C4-2B (cell line): ENCODE measurements at regions not wholly inside any gene's neighbourhood (a gene's known extent, or its start where the extent isn't known, plus 50 kb on each side); places are given as distances from the start of the nearest gene placed in this dataset.

Experiments
- CTCF ChIP-seq: fragments of 450-650 bp; conservative IDR thresholded peaks from 2 replicates; pipeline ENCODE4 v1.5.1; 2017; ENCODE audit warnings: mild to moderate bottlenecking
- ZFX ChIP-seq: fragments of 450-650 bp; IDR thresholded peaks from 2 replicates; pipeline ENCODE4 v1.6.1; 2017

- TF ChIP-seq CTCF: no peak
- TF ChIP-seq ZFX: no peak
Measured at GRCh38 chr3:40680685-40681657, 156.2 kb downstream of the ZNF621 start.
